ENCODE measurements at regions not wholly inside any gene's neighbourhood (a gene's known extent, or its start where the extent isn't known, plus 50 kb on each side); places are given as distances from the start of the nearest gene placed in this dataset.

DNA sequence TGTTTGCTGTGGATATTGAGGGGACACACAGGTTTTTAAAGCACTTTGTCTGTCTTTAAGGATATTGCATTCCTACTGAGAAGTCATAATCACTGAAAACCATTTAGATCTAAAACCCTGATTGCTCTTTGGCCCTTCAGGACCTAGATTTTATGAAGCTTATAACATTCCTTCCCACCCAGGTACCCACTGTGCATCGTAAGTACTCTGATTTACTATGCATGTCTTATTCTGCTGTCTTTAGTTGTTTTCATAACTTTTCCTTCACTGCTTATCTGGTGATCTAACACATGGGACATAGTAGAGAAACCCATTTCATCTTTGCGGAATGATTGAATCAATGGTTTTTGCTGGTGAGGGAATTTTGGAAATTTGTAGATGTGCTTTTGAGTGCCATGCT is 247.0 kb upstream of the RARB start:
- ATAC-seq (no peak), FAIRE-seq (no peak), DNase-seq (ENCODE audit: extremely low read depth in 1 of 4, low spot score in 3 of 4) (no peak)
- TF ChIP-seq U2AF1 (optimal IDR thresholded peaks at IDR 0.05; ENCODE audit: low read depth, low read length) (no peak), NCOR1 (IDR thresholded peaks at IDR 0.05) (no peak), JUND (IDR thresholded peaks at IDR 0.05; ENCODE audit: borderline replicate concordance, low read depth, low read length) (no peak), JUND (tag; IDR thresholded peaks at IDR 0.05; ENCODE audit: borderline replicate concordance, low read depth, low read length) (no peak), ERF (CRISPR knock-in tag; IDR thresholded peaks at IDR 0.05) (no peak), RHOXF2B (CRISPR knock-in tag; conservative IDR thresholded peaks at IDR 0.05) (no peak), ZKSCAN8 (CRISPR knock-in tag; IDR thresholded peaks at IDR 0.05) (no peak), GATAD2A (IDR thresholded peaks at IDR 0.05) (no peak), TCF7L2 (IDR thresholded peaks at IDR 0.05; ENCODE audit: low read depth, low read length) (no peak), KHSRP (IDR thresholded peaks at IDR 0.05) (no peak), ZNF354B (CRISPR knock-in tag; IDR thresholded peaks at IDR 0.05) (no peak), ATF1 (CRISPR knock-in tag; IDR thresholded peaks at IDR 0.05) (no peak), ATF1 (tag; IDR thresholded peaks at IDR 0.05) (no peak), ZNF175 (CRISPR knock-in tag; IDR thresholded peaks at IDR 0.05; ENCODE audit: low read depth) (no peak), POLR2AphosphoS2 (IDR thresholded peaks at IDR 0.05; ENCODE audit: low read length) (no peak), EWSR1 (IDR thresholded peaks at IDR 0.05; ENCODE audit: borderline replicate concordance, low read depth, partially characterized antibody) (no peak), ZKSCAN3 (CRISPR knock-in tag; IDR thresholded peaks at IDR 0.05) (no peak), POLR2AphosphoS5 (IDR thresholded peaks at IDR 0.05; ENCODE audit: control insufficient read depth, insufficient read depth, low read depth, low read length) (no peak)
- TF ChIP-seq, protein P1, sequence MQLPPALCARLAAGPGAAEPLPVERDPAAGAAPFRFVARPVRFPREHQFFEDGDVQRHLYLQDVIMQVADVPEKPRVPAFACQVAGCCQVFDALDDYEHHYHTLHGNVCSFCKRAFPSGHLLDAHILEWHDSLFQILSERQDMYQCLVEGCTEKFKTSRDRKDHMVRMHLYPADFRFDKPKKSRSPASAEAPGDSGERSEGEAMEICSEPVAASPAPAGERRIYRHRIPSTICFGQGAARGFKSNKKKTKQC (CRISPR knock-in tag; IDR thresholded peaks at IDR 0.05) = no peak
- TF ChIP-seq, protein P2, sequence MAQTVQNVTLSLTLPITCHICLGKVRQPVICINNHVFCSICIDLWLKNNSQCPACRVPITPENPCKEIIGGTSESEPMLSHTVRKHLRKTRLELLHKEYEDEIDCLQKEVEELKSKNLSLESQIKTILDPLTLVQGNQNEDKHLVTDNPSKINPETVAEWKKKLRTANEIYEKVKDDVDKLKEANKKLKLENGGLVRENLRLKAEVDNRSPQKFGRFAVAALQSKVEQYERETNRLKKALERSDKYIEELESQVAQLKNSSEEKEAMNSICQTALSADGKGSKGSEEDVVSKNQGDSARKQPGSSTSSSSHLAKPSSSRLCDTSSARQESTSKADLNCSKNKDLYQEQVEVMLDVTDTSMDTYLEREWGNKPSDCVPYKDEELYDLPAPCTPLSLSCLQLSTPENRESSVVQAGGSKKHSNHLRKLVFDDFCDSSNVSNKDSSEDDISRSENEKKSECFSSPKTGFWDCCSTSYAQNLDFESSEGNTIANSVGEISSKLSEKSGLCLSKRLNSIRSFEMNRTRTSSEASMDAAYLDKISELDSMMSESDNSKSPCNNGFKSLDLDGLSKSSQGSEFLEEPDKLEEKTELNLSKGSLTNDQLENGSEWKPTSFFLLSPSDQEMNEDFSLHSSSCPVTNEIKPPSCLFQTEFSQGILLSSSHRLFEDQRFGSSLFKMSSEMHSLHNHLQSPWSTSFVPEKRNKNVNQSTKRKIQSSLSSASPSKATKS (CRISPR knock-in tag; IDR thresholded peaks at IDR 0.05) = no peak
- TF ChIP-seq, protein P3, sequence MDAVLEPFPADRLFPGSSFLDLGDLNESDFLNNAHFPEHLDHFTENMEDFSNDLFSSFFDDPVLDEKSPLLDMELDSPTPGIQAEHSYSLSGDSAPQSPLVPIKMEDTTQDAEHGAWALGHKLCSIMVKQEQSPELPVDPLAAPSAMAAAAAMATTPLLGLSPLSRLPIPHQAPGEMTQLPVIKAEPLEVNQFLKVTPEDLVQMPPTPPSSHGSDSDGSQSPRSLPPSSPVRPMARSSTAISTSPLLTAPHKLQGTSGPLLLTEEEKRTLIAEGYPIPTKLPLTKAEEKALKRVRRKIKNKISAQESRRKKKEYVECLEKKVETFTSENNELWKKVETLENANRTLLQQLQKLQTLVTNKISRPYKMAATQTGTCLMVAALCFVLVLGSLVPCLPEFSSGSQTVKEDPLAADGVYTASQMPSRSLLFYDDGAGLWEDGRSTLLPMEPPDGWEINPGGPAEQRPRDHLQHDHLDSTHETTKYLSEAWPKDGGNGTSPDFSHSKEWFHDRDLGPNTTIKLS (IDR thresholded peaks at IDR 0.05; ENCODE audit: borderline replicate concordance, low read depth) = no peak
- TF ChIP-seq, protein P4, sequence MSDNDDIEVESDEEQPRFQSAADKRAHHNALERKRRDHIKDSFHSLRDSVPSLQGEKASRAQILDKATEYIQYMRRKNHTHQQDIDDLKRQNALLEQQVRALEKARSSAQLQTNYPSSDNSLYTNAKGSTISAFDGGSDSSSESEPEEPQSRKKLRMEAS (CRISPR knock-in tag; IDR thresholded peaks at IDR 0.05) = no peak
- WGBS (ENCODE audit: insufficient coverage, low coverage, missing lambda C conversion rate) = 5% methylated on average over 2 of the region's 2 CpGs
- no peak overlapping the region for H3K27ac ChIP-seq (ENCODE audit: extremely low read depth, low read depth, low read length)
- H3K9me3 ChIP-seq (replicated peaks; ENCODE audit: control insufficient read depth, insufficient read depth, low read depth, low read length) = no peaks in the 10 kb centered on the region; the same call in 1 of the 2 replicates
- no peaks in the 10 kb centered on the region for H3K9me1 ChIP-seq (ENCODE audit: control insufficient read depth, insufficient read depth, low read length)
- H3K27me3 ChIP-seq (ENCODE audit: control insufficient read depth in 2 of 2, insufficient read depth in 2 of 2, low read length in 2 of 2) = no peaks in the 10 kb centered on the region
- H2AFZ ChIP-seq (ENCODE audit: low read depth, low read length) = no peak overlapping the region
- no TSS peak for BruUV-seq (replicated peaks)
- in situ Hi-C loops (cut with MboI) (no loop called here), intact Hi-C loops (cut with micrococcal nuclease) (no loop called here)
- ChIA-PET CTCF (ENCODE audit: low intra/inter-chr PET ratio) (no interaction called here), POLR2A (no interaction called here)
- no peaks in the 10 kb centered on the region for H3K79me2 ChIP-seq (ENCODE audit: control insufficient read depth, insufficient read depth, low read length)
- H3K9ac ChIP-seq (ENCODE audit: insufficient read depth in 1 of 2, low read depth in 2 of 2, low read length in 2 of 2) = no peak overlapping the region
- no peak overlapping the region for H3K4me3 ChIP-seq
- no peaks in the 10 kb centered on the region for H3K4me1 ChIP-seq (replicated peaks in 1 of 2; ENCODE audit: control insufficient read depth in 2 of 2, insufficient read depth in 2 of 2, low read length in 2 of 2)
- no peak overlapping the region for H3K4me2 ChIP-seq (ENCODE audit: insufficient read depth, low read length)
- H3K36me3 ChIP-seq (ENCODE audit: control insufficient read depth, insufficient read depth, low read length) = no peaks in the 10 kb centered on the region
- no peaks in the 10 kb centered on the region for H4K20me1 ChIP-seq (replicated peaks; ENCODE audit: control insufficient read depth, insufficient read depth, low read length)

All from K562 (cell line).